Panc1 (cell line): ENCODE measurements at regions not wholly inside any gene's neighbourhood (a gene's known extent, or its start where the extent isn't known, plus 50 kb on each side); places are given as distances from the start of the nearest gene placed in this dataset.

Experiments
- POLR2AphosphoS5 ChIP-seq: IDR thresholded peaks from 2 replicates; pipeline ENCODE4 v1.6.1; 2012; ENCODE audit warnings: mild to moderate bottlenecking, low read depth, low read length, moderate library complexity
- TF ChIP-seq, protein P1 (sequence below): fragments of 450-650 bp; IDR thresholded peaks from 2 replicates; pipeline ENCODE4 v1.5.1; 2017; ENCODE audit warnings: mild to moderate bottlenecking
- TF ChIP-seq, protein P2 (sequence below), 2 experiments: IDR thresholded peaks; 2 replicates each; pipeline ENCODE4 v1.6.1; 2011 to 2012; ENCODE audit warnings: low read depth in 2 of 2, control low read depth in 1 of 2, low read length in 1 of 2, mild to moderate bottlenecking in 1 of 2, moderate library complexity in 1 of 2; ENCODE audit not compliant: insufficient read depth in 1 of 2

DNA sequence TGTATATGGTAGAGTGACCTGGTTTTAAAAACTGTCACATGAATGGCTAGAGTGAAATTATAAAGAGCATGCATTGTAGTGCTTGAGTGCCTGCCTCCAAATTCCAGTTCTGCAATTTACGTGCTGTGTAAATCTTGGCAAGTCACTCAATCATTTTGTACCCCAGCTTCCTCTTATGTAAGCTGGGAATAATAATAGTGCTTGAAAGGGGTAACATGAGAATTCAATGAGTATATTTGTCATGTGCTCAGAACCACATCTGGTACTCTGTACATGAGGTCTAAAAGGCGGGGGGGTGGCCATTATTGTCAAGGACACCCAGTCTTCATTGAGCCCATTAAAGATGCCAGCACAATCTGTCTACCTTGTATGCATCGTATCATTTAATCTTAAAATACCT is 214.8 kb downstream of the MC4R start:
- TF ChIP-seq, protein P1, sequence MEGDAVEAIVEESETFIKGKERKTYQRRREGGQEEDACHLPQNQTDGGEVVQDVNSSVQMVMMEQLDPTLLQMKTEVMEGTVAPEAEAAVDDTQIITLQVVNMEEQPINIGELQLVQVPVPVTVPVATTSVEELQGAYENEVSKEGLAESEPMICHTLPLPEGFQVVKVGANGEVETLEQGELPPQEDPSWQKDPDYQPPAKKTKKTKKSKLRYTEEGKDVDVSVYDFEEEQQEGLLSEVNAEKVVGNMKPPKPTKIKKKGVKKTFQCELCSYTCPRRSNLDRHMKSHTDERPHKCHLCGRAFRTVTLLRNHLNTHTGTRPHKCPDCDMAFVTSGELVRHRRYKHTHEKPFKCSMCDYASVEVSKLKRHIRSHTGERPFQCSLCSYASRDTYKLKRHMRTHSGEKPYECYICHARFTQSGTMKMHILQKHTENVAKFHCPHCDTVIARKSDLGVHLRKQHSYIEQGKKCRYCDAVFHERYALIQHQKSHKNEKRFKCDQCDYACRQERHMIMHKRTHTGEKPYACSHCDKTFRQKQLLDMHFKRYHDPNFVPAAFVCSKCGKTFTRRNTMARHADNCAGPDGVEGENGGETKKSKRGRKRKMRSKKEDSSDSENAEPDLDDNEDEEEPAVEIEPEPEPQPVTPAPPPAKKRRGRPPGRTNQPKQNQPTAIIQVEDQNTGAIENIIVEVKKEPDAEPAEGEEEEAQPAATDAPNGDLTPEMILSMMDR: no peak
- TF ChIP-seq, protein P2, sequence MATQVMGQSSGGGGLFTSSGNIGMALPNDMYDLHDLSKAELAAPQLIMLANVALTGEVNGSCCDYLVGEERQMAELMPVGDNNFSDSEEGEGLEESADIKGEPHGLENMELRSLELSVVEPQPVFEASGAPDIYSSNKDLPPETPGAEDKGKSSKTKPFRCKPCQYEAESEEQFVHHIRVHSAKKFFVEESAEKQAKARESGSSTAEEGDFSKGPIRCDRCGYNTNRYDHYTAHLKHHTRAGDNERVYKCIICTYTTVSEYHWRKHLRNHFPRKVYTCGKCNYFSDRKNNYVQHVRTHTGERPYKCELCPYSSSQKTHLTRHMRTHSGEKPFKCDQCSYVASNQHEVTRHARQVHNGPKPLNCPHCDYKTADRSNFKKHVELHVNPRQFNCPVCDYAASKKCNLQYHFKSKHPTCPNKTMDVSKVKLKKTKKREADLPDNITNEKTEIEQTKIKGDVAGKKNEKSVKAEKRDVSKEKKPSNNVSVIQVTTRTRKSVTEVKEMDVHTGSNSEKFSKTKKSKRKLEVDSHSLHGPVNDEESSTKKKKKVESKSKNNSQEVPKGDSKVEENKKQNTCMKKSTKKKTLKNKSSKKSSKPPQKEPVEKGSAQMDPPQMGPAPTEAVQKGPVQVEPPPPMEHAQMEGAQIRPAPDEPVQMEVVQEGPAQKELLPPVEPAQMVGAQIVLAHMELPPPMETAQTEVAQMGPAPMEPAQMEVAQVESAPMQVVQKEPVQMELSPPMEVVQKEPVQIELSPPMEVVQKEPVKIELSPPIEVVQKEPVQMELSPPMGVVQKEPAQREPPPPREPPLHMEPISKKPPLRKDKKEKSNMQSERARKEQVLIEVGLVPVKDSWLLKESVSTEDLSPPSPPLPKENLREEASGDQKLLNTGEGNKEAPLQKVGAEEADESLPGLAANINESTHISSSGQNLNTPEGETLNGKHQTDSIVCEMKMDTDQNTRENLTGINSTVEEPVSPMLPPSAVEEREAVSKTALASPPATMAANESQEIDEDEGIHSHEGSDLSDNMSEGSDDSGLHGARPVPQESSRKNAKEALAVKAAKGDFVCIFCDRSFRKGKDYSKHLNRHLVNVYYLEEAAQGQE (IDR thresholded peaks at IDR 0.05; ENCODE audit: insufficient read depth in 1 of 2, low read depth in 2 of 2, low read length in 1 of 2): no peak
- no peak for TF ChIP-seq POLR2AphosphoS5
